ENCODE measurements at regions not wholly inside any gene's neighbourhood (a gene's known extent, or its start where the extent isn't known, plus 50 kb on each side); places are given as distances from the start of the nearest gene placed in this dataset.
A peak's percentile ranks its signal among the peaks of the same experiment; 100 is the strongest.

- no peaks in the 10 kb centered on the region for H3K36me3 ChIP-seq (ENCODE audit: insufficient read depth in 1 of 2, low read depth in 1 of 2)
- no peak for TF ChIP-seq CTCF (IDR thresholded peaks at IDR 0.05)
- intact Hi-C loops (cut with DNase I): no loop called here
- peaks cover 3% of the 10 kb centered on the region for H3K9me3 ChIP-seq
- H3K27me3 ChIP-seq (ENCODE audit: insufficient read depth in 3 of 3, low read length in 2 of 3): no peaks in the 10 kb centered on the region
- H3K27ac ChIP-seq: no peak overlapping the region
- 38 to 64% (median 54%) methylated on average over 1 of the region's 1 CpG for WGBS, 3 donors
- DNase-seq (no peak), ATAC-seq (no peak)
- H3K4me1 ChIP-seq: no peaks in the 10 kb centered on the region
- no peak overlapping the region for H3K4me3 ChIP-seq
Observed at GRCh38 chr7:124171068-124171467, 138.2 kb upstream of the TMEM229A start.

- H3K36me3 ChIP-seq (ENCODE audit: insufficient read depth in 1 of 2, low read depth in 1 of 2): no peaks in the 10 kb centered on the region
- 72 to 76% (median 75%) methylated on average over 2 of the region's 2 CpGs for WGBS, 3 donors
- ATAC-seq: no peak
- intact Hi-C loops (cut with DNase I): no loop called here
- no peak overlapping the region for H3K4me3 ChIP-seq
- H3K9me3 ChIP-seq: peaks cover 3% of the 10 kb centered on the region
- no peaks in the 10 kb centered on the region for H3K27me3 ChIP-seq (ENCODE audit: insufficient read depth in 3 of 3, low read length in 2 of 3)
- DNase-seq: no peak
- no peak overlapping the region for H3K27ac ChIP-seq
- no peaks in the 10 kb centered on the region for H3K4me1 ChIP-seq
- TF ChIP-seq CTCF (IDR thresholded peaks at IDR 0.05): no peak
Observed at GRCh38 chr7:124168616-124169015, 135.7 kb upstream of the TMEM229A start.

GRCh38 chr7:124162667-124163066, 129.8 kb upstream of the TMEM229A start:
- Histone ChIP-seq H3K36me3 (ENCODE audit: insufficient read depth in 1 of 2, low read depth in 1 of 2) (no peaks in the 10 kb centered on the region), H3K9me3 (no peaks in the 10 kb centered on the region), H3K27ac (no peak overlapping the region), H3K4me1 (no peaks in the 10 kb centered on the region), H3K27me3 (ENCODE audit: insufficient read depth in 3 of 3, low read length in 2 of 3) (no peaks in the 10 kb centered on the region), H3K4me3 (no peak overlapping the region)
- intact Hi-C loops (cut with DNase I): no loop called here
- DNase-seq (no peak), ATAC-seq (no peak)
- no peak for TF ChIP-seq CTCF (IDR thresholded peaks at IDR 0.05)

- Histone ChIP-seq H3K9me3 (no peaks in the 10 kb centered on the region), H3K27me3 (ENCODE audit: insufficient read depth in 3 of 3, low read length in 2 of 3) (no peaks in the 10 kb centered on the region), H3K27ac (no peak overlapping the region), H3K4me1 (no peaks in the 10 kb centered on the region), H3K4me3 (no peak overlapping the region), H3K36me3 (ENCODE audit: insufficient read depth in 1 of 2, low read depth in 1 of 2) (no peaks in the 10 kb centered on the region)
- 40 to 46% (median 45%) methylated on average over 3 of the region's 3 CpGs for WGBS, 3 donors
- peak; percentile 30 for TF ChIP-seq CTCF (IDR thresholded peaks at IDR 0.05)
- ATAC-seq (no peak), DNase-seq (no peak)
- intact Hi-C loops (cut with DNase I): loop anchor here in 1 of 2 donors (10.0 kb wide), 1 partner anchor 629 kb away; no protein-coding TSS in a partner anchor
Observed at GRCh38 chr7:124155432-124156022, 122.7 kb upstream of the TMEM229A start.

All from psoas muscle (tissue), 7 donors.